Endodermal cell (in vitro differentiated cells): ENCODE measurements at regions not wholly inside any gene's neighbourhood (a gene's known extent, or its start where the extent isn't known, plus 50 kb on each side); places are given as distances from the start of the nearest gene placed in this dataset.

Experiments used
- DNase-seq: peaks from one replicate; pipeline ENCODE4 v3.0.0-alpha.2; 2017
- H3K27ac ChIP-seq: 2 replicates; pipeline ENCODE4 v1.5.1; 2013; ENCODE audit warnings: mild to moderate bottlenecking, low read depth, low read length, moderate library complexity
- H3K27me3 ChIP-seq: 2 replicates; pipeline ENCODE4 v1.6.1; 2013; ENCODE audit warnings: mild to moderate bottlenecking, low read length, moderate library complexity; ENCODE audit not compliant: insufficient read depth, control insufficient read depth, poor library complexity, severe bottlenecking
- H3K36me3 ChIP-seq: 2 replicates; pipeline ENCODE4 v1.7.0; 2013; ENCODE audit warnings: mild to moderate bottlenecking, low read length, moderate library complexity; ENCODE audit not compliant: control insufficient read depth, insufficient read depth
- H3K4me1 ChIP-seq: one replicate; pipeline ENCODE4 v1.7.0; 2013; ENCODE audit warnings: low read length; ENCODE audit not compliant: control insufficient read depth, insufficient read depth
- H3K4me3 ChIP-seq: 2 replicates; pipeline ENCODE4 v1.5.1; 2013; ENCODE audit warnings: mild to moderate bottlenecking, low read length, moderate library complexity
- H3K9ac ChIP-seq: 2 replicates; pipeline ENCODE4 v1.6.1; 2013; ENCODE audit warnings: mild to moderate bottlenecking, low read length, moderate library complexity; ENCODE audit not compliant: poor library complexity, severe bottlenecking; ENCODE audit errors: extremely low read depth
- H3K9me3 ChIP-seq: 2 replicates; pipeline ENCODE4 v1.6.1; 2013; ENCODE audit warnings: mild to moderate bottlenecking, low read length, moderate library complexity; ENCODE audit not compliant: control insufficient read depth
- H3K27ac Mint-ChIP-seq: 2 replicates; pipeline ENCODE4 v1.8.0; 2020; ENCODE audit warnings: mixed read lengths
- H3K27me3 Mint-ChIP-seq: 2 replicates; pipeline ENCODE4 v1.8.0; 2021; ENCODE audit warnings: mild to moderate bottlenecking, mixed read lengths; ENCODE audit not compliant: insufficient read depth
- H3K36me3 Mint-ChIP-seq: 2 replicates; pipeline ENCODE4 v1.8.0; 2020; ENCODE audit warnings: low read depth, mixed read lengths
- H3K4me1 Mint-ChIP-seq: 2 replicates; pipeline ENCODE4 v1.8.0; 2020; ENCODE audit warnings: mixed read lengths
- H3K4me3 Mint-ChIP-seq: 2 replicates; pipeline ENCODE4 v1.8.0; 2020; ENCODE audit warnings: mild to moderate bottlenecking, moderate library complexity, mixed read lengths
- H3K9me3 Mint-ChIP-seq: 2 replicates; pipeline ENCODE4 v1.8.0; 2020; ENCODE audit warnings: mild to moderate bottlenecking, mixed read lengths
- WGBS, 2 experiments: methylation state at CpG; one replicate each; pipeline versions ENCODE4 v1.1.5 to v1.1.7; 2013; ENCODE audit warnings: missing lambda C conversion rate in 2 of 2, mixed read lengths in 1 of 2; ENCODE audit not compliant: insufficient coverage in 1 of 2, insufficient read length in 1 of 2; 5-methylcytosine and 5-hydroxymethylcytosine counted together
- TF ChIP-seq, protein P1 (sequence below): fragments of 200-600 bp; sonication (generic); conservative IDR thresholded peaks from 2 replicates; pipeline ENCODE4 v1.5.0; 2021; ENCODE audit warnings: antibody characterized with exemption, mild to moderate bottlenecking

GRCh38 chr17:71485426-71485825, 635.4 kb upstream of the SOX9 start:
- Histone ChIP-seq H3K4me3 (no peak overlapping the region), H3K36me3 (no peaks in the 10 kb centered on the region), H3K9ac (no peak overlapping the region), H3K27me3 (peaks cover 6% of the 10 kb centered on the region), H3K9me3 (peaks cover 9% of the 10 kb centered on the region), H3K27ac (no peak overlapping the region), H3K4me1 (peaks cover 5% of the 10 kb centered on the region)
- Mint-ChIP-seq H3K4me1 (no peaks in the 10 kb centered on the region), H3K27ac (no peak overlapping the region), H3K4me3 (no peak overlapping the region), H3K36me3 (no peaks in the 10 kb centered on the region), H3K27me3 (peaks cover 2% of the 10 kb centered on the region), H3K9me3 (peaks cover 12% of the 10 kb centered on the region)
- DNase-seq, result no peak
- WGBS, 2 experiments, result 93 to 94% methylated on average over 3 of the region's 3 CpGs
- TF ChIP-seq, protein P1, sequence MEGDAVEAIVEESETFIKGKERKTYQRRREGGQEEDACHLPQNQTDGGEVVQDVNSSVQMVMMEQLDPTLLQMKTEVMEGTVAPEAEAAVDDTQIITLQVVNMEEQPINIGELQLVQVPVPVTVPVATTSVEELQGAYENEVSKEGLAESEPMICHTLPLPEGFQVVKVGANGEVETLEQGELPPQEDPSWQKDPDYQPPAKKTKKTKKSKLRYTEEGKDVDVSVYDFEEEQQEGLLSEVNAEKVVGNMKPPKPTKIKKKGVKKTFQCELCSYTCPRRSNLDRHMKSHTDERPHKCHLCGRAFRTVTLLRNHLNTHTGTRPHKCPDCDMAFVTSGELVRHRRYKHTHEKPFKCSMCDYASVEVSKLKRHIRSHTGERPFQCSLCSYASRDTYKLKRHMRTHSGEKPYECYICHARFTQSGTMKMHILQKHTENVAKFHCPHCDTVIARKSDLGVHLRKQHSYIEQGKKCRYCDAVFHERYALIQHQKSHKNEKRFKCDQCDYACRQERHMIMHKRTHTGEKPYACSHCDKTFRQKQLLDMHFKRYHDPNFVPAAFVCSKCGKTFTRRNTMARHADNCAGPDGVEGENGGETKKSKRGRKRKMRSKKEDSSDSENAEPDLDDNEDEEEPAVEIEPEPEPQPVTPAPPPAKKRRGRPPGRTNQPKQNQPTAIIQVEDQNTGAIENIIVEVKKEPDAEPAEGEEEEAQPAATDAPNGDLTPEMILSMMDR, result no peak

- Histone ChIP-seq H3K4me3 (no peak overlapping the region), H3K36me3 (no peaks in the 10 kb centered on the region), H3K27ac (no peak overlapping the region), H3K9ac (no peak overlapping the region), H3K27me3 (peaks cover 6% of the 10 kb centered on the region), H3K9me3 (peaks cover 9% of the 10 kb centered on the region), H3K4me1 (peaks cover 5% of the 10 kb centered on the region)
- no peaks in the 10 kb centered on the region for H3K36me3 Mint-ChIP-seq
- no peak overlapping the region for H3K4me3 Mint-ChIP-seq
- no peak overlapping the region for H3K27ac Mint-ChIP-seq
- H3K9me3 Mint-ChIP-seq, result peaks cover 12% of the 10 kb centered on the region
- no peak for DNase-seq
- no peaks in the 10 kb centered on the region for H3K4me1 Mint-ChIP-seq
- TF ChIP-seq, protein P1, result no peak
- H3K27me3 Mint-ChIP-seq, result peaks cover 2% of the 10 kb centered on the region
Measured at GRCh38 chr17:71486261-71486660, 634.6 kb upstream of the SOX9 start.

DNA sequence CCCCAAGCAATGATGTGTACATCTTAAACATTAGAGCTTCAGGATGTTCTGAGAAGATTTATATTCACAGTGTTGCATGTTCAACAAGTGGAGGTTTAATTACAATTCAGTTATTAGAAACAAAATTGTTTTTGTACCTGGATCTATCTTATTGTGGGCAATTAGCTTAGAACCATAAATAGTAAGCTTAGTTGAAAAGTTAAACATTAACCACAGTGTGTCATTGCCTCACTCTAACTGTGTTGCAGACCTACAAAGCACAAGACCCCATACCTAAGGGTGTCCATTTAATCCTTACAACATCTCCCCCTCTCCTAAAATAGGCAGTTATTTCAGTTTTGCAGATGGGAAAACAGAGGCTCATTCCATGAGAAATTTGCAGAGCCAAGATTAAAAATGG, 632.0 kb upstream of the SOX9 start:
- DNase-seq, result no peak
- TF ChIP-seq, protein P1, result no peak
- Mint-ChIP-seq H3K9me3 (peaks cover 12% of the 10 kb centered on the region), H3K27me3 (no peaks in the 10 kb centered on the region), H3K4me1 (no peaks in the 10 kb centered on the region), H3K36me3 (no peaks in the 10 kb centered on the region), H3K27ac (no peak overlapping the region), H3K4me3 (no peak overlapping the region)
- H3K36me3 ChIP-seq, result no peaks in the 10 kb centered on the region
- H3K9ac ChIP-seq, result no peak overlapping the region
- peaks cover 9% of the 10 kb centered on the region for H3K9me3 ChIP-seq
- peak overlapping the region; percentile 4 for H3K4me3 ChIP-seq
- H3K4me1 ChIP-seq, result peaks cover 5% of the 10 kb centered on the region
- H3K27ac ChIP-seq, result no peak overlapping the region
- no peaks in the 10 kb centered on the region for H3K27me3 ChIP-seq
